ENCODE measurements at regions not wholly inside any gene's neighbourhood (a gene's known extent, or its start where the extent isn't known, plus 50 kb on each side); places are given as distances from the start of the nearest gene placed in this dataset.

DNA sequence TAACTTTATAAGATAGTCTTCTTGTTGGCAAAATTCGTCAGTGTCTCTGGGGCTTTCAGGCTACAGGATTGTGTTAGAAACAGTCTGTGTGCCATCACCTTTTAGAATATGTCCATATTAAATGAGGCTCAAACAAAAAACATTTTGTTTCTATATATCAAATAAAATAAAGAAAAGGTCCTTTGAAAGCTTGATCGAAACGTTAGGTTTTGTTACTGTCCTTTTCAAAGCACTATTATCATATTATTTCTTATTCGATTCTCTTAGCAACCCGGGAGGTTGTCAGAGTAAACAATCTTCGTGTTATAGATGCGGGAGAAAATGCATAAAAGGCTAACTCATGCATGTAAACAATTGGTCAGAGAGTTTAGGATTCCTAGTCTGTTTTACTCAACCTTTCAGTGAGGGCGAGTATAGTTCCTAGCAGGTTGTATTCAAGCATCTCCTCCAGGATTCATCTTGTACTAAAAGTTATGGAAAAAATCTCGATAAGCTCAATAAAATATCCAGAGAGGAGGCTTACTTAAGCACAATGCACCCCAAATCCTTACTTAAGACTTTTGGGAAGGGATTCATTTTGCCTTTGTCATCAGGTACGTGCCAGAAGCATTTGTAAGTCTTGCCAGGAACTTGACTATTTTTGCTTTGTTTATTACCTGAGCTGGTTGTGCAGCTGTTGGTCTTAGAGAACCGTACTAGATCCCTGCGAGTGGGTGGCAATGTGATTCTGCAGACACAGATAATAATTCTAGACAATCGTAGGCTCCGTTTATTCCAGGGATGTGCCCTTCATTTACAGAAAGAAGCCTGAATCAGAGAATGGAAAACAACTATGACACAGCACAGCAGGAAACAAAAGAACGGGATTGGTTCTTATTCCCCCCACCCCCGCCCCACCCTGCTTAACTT, 159.6 kb upstream of the ZNF217 start:
- Histone ChIP-seq H3K4me3 (no peak overlapping the region), H3K36me3 (no peaks in the 10 kb centered on the region), H3K9me3 (no peaks in the 10 kb centered on the region), H3K4me1 (peaks cover 33% of the 10 kb centered on the region), H3K27me3 (no peaks in the 10 kb centered on the region), H3K27ac (no peak overlapping the region)
- no peak for DNase-seq (ENCODE audit: extremely low spot score in 2 of 2)
- intact Hi-C loops (cut with DNase I), result no loop called here
- TF ChIP-seq, protein P1, sequence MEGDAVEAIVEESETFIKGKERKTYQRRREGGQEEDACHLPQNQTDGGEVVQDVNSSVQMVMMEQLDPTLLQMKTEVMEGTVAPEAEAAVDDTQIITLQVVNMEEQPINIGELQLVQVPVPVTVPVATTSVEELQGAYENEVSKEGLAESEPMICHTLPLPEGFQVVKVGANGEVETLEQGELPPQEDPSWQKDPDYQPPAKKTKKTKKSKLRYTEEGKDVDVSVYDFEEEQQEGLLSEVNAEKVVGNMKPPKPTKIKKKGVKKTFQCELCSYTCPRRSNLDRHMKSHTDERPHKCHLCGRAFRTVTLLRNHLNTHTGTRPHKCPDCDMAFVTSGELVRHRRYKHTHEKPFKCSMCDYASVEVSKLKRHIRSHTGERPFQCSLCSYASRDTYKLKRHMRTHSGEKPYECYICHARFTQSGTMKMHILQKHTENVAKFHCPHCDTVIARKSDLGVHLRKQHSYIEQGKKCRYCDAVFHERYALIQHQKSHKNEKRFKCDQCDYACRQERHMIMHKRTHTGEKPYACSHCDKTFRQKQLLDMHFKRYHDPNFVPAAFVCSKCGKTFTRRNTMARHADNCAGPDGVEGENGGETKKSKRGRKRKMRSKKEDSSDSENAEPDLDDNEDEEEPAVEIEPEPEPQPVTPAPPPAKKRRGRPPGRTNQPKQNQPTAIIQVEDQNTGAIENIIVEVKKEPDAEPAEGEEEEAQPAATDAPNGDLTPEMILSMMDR (IDR thresholded peaks at IDR 0.05), result no peak
- no peak for TF ChIP-seq POLR2A (IDR thresholded peaks at IDR 0.05)
- TF ChIP-seq POLR2AphosphoS5 (IDR thresholded peaks at IDR 0.05; ENCODE audit: insufficient read depth in 1 of 2, low read depth in 1 of 2), result no peak

DNA sequence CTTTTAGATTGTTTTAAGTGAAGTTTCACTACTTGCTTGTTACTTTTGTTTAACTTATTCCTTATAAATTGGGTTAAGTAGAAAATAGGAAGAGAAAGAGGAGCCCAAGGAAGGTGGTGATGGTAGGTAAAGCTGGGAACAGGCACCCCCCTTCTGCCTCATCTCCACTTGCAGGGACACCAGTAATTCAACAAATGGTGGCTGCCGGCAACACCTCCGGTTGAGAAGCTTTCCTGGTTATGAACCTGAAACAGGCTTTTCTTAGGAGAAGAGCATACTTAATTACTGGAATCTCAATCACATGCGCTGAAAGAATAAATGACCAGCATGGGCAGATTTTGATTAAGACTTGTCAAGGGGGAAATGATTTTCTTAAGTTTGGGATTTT, 158.9 kb upstream of the ZNF217 start:
- intact Hi-C loops (cut with DNase I), result no loop called here
- no peak for TF ChIP-seq POLR2AphosphoS5 (IDR thresholded peaks at IDR 0.05; ENCODE audit: insufficient read depth in 1 of 2, low read depth in 1 of 2)
- TF ChIP-seq POLR2A (IDR thresholded peaks at IDR 0.05), result no peak
- TF ChIP-seq, protein P1 (IDR thresholded peaks at IDR 0.05), result no peak
- Histone ChIP-seq H3K4me3 (no peak overlapping the region), H3K27me3 (no peaks in the 10 kb centered on the region), H3K36me3 (no peaks in the 10 kb centered on the region), H3K9me3 (no peaks in the 10 kb centered on the region), H3K27ac (no peak overlapping the region), H3K4me1 (peaks cover 33% of the 10 kb centered on the region)
- no peak for DNase-seq (ENCODE audit: extremely low spot score in 2 of 2)

DNA sequence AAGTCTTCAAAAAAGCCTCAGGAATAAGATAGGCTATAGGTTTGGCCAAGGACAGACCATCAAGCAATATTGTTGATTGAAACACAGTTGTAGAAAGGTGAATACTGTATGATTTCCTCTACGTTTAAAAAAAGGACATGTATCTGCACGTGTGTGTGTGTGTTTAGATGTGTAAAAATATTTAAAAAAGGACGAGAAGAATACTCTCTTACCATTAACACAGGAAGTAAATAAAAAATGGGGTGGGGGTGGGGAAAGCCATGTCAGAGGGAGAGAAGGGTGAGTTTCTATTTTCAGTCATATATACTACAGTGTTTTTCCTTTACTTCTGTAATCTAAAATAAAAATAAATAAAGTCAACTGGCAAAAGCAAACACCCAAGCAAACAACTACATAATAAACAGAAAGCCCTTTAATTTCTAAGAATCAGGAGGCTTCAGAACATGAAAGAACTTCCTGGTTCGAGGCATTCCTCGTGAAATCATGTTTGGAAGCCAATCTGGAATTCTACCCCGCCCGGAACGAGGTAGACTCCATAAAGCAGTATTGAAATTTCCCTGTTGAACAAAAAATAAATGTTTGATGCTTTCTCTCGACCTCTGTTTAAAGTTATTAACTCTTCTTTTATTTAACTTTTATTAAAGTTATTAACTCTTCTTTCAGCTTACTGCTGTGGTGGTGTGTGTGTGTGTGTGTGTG, 158.1 kb upstream of the ZNF217 start:
- H3K27me3 ChIP-seq, result no peaks in the 10 kb centered on the region
- DNase-seq (ENCODE audit: extremely low spot score in 2 of 2), result no peak
- peak overlapping the region; percentile 62 for H3K27ac ChIP-seq
- no peaks in the 10 kb centered on the region for H3K9me3 ChIP-seq
- TF ChIP-seq POLR2AphosphoS5 (IDR thresholded peaks at IDR 0.05; ENCODE audit: insufficient read depth in 1 of 2, low read depth in 1 of 2) (no peak), POLR2A (IDR thresholded peaks at IDR 0.05) (no peak)
- TF ChIP-seq, protein P1 (IDR thresholded peaks at IDR 0.05), result no peak
- intact Hi-C loops (cut with DNase I), result no loop called here
- peaks cover 33% of the 10 kb centered on the region for H3K4me1 ChIP-seq
- H3K36me3 ChIP-seq, result no peaks in the 10 kb centered on the region
- no peak overlapping the region for H3K4me3 ChIP-seq

DNA sequence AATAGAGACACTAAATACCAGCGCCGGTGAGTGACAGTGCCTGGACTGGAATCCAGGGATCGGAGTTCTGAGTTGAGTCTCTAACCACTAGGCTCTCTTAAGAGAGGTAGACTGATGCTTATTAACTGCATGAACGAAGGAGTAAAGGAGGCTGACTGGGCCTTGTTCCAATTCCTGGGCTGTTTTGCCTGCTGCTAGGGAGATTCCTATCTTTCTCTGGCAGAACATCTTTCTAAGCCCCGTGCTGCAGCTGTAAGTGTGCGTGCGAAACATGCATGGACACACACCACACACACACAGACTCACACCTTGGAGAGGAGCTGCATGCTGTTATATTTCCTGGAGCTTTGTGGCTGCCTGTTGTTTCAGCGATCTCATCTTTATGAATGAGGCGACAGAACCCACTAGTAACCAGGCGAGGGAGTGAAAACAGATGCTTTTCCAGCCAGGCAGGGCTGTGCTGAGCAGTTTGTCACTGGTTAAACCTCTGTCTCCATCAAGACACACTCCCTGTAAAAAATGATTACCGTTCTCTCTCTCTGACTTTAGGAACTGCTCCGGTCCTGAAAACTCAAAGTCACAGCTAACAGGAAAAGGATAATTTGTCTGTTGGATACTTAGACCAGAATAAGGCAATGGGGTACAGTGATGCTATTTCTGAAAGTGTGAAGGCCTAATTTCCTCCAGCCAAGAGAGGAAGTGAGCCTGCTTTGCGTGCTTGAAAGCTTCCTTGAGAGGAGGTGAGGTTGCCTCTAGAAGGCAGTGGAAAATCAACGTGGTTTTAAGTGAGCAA, 157.4 kb upstream of the ZNF217 start:
- no peaks in the 10 kb centered on the region for H3K36me3 ChIP-seq
- H3K4me1 ChIP-seq, result peaks cover 33% of the 10 kb centered on the region
- intact Hi-C loops (cut with DNase I), result no loop called here
- H3K27me3 ChIP-seq, result no peaks in the 10 kb centered on the region
- TF ChIP-seq, protein P1 (IDR thresholded peaks at IDR 0.05), result no peak
- TF ChIP-seq POLR2AphosphoS5 (IDR thresholded peaks at IDR 0.05; ENCODE audit: insufficient read depth in 1 of 2, low read depth in 1 of 2), result no peak
- TF ChIP-seq POLR2A (IDR thresholded peaks at IDR 0.05), result no peak
- no peak overlapping the region for H3K4me3 ChIP-seq
- H3K9me3 ChIP-seq, result no peaks in the 10 kb centered on the region
- peak overlapping the region; percentile 62 for H3K27ac ChIP-seq
- DNase-seq (ENCODE audit: extremely low spot score in 2 of 2), result no peak

Data from vagina (tissue), 2 donors.